RPMI8226 (cell line): ENCODE measurements at regions not wholly inside any gene's neighbourhood (a gene's known extent, or its start where the extent isn't known, plus 50 kb on each side); places are given as distances from the start of the nearest gene placed in this dataset.
"Not testable (repeated sequence)": the region's sequence is repeated elsewhere in the genome, so short reads cannot be mapped to it uniquely, and the experiment has no call there.

Experiments used
- DNase-seq: peaks from one replicate; pipeline ENCODE4 v3.0.0-alpha.2; 2015

- no peak for DNase-seq
Observed at GRCh38 chr12:42908712-42909111, 319.2 kb upstream of the PRICKLE1 start.

GRCh38 chr12:42906801-42907200, 317.3 kb upstream of the PRICKLE1 start:
- DNase-seq = not testable (repeated sequence)

DNA sequence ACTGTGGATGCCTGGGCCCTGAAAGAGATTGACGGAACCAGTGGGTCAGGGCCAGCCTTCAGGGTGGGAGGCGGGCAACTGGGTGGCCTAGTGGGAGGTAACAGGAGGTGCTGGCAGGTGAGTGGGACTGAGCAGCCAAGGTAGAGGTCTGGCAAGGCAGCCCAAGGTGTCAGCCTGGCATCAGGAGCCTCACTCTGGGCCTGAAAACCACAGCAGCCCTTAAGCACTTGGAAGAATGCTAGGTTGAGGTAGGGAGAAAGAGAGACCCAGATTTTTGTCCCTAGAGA, 315.8 kb upstream of the PRICKLE1 start:
- DNase-seq = no peak

DNA sequence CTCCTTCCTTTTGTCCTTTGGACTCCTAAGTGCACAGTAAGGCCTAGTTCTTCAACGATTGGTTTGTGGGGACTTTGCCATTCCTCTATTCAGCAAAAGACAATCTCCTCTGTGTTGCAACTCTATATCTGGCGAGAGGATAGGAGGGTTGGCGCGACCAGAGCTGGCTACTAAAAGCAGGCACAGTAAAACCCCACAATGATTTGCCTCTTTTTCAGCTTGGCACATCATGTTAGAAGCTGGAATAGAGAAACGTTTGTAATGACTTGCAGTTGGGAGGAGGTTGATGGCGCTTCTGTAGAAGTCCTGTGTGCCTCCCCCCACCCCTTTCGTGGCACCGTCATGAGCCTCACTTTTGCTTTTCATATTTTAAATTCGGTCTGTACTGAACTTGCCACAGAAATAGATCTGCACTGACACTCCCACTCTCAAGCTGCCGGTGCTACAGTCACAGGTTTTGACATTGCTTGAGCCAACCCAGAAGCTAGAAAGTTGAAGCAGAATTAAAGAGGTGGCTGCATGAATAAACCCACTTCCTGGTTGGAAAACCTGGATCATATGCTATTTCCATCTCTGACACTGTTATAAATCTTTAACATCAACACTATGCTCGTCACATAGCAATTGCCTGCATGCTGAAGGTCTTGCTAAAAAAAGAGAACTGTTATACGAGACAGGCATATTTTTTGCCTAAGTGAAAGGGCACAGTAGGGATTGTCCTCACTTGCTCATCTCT, 315.3 kb upstream of the PRICKLE1 start:
- DNase-seq = no peak

GRCh38 chr12:42903736-42904135, 314.2 kb upstream of the PRICKLE1 start:
- no peak for DNase-seq

GRCh38 chr12:42902001-42902400, 312.5 kb upstream of the PRICKLE1 start:
- no peak for DNase-seq

DNA sequence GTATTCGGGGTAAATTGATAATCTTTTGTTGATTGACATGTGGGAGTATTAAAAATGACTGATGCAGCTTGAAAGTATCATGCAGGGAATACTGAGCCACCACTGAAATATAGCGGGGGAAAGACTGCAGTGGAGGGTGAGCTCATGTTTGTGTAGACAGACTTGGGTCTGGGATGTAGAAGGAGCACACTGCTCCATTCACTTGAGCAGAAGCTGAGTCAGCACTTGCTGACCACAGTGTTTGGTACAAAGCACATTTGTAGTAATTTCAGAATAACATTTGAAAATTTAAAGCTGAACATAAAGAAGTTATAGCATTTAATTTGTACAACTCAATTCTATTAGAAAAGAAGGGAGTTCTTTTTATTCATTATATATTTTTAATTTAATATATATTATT, 304.3 kb upstream of the PRICKLE1 start:
- no peak for DNase-seq

DNA sequence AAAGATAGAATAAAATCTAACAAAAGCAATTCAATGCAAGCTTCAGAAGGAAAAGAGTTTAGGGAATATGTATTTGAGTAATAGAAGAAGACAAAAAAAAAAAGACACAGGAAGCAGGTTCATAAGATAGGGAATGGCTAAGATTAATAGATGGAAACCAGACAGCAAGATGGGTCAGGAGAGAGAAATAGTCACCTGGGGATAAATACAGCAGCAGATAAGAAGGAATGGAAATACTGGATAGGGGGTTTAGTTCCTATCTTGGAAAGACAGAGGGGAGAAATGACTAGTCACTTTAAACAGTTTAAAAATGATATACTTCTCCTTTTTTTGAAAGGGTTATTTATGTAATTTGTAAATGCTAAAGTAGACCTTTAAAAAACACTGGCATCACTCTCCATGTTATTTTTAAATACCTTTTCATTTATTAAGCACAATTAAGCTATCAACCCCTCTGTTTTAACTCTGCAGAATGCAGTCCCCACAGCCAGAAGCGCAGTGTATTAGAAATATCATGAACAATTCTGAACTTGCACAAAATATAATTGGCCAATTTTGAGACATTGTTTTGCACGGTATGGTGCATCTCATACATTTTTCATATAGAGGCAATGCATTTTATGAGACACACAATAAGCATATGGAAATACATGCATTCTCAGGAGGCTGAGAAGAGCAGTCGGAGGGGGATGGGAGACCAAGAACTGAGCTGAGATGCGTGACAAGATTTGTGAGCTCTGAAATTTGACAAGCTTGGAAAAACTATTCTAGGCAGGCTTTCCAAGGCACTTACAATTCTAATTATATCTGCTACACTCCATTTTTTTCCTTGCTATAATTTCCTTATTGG, 303.4 kb upstream of the PRICKLE1 start:
- DNase-seq = no peak

- no peak for DNase-seq
Observed at GRCh38 chr12:42887657-42888056, 298.1 kb upstream of the PRICKLE1 start.

DNA sequence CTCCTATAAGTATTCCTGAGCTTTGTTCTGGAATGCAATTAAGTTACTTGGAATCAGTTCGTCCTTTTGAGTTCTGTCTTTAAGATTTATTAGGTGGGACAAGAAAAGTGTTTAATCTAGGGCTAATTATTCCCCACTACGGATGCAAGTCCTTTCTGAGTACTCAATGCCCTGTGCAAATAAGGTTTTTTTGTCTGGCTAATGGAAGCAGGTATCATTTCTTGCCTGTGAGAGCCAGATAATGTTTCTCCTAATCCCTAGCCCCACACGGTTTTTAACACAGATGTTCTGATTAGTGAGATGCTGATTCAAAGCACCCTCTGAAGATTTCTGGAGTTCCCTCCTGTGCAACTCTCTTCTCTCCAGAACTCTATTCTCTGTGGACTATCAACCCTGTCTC, 296.6 kb upstream of the PRICKLE1 start:
- DNase-seq = no peak

- DNase-seq = no peak
Observed at GRCh38 chr12:42885677-42886076, 296.1 kb upstream of the PRICKLE1 start.

- no peak for DNase-seq
Observed at GRCh38 chr12:42884116-42884515, 294.6 kb upstream of the PRICKLE1 start.

- DNase-seq = no peak
Observed at GRCh38 chr12:42873401-42873800, 283.9 kb upstream of the PRICKLE1 start.

DNA sequence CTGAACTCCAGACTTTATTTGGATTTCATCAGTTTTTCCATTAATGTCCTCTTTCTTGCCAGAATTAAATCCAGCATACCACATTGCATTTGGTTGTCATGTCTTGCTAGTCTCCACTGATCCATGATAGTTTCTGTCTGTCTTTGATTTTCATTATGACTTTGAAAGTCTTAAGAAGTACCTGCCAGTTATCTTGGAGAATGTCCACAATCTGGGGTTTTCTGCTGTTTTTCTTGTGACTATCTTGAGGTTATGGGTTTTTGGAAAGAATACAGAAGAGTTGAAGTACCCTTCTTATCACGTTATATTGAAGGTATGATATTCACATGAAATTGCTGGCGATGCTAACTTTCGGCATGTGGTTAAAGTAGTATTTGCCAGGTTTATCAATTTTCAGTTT, 282.3 kb upstream of the PRICKLE1 start:
- DNase-seq = no peak

DNA sequence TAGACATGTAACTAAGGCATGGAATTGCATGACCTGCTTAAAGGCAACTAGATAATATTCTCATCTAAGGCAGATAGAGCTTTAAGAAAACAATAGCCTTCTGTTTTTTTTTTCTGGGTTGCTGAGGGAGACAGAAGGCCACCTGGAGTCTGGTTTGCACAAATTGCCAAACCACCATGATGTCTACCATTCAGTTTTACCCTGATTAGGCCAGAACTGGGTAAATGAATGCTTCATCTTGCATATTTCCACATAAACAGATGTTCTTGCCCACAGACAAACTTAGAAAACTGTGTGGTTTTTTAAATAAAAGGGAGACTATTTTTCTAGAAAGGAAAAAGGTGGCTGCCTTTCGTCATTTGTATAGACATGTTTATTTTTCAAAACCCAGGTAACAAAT, 278.7 kb upstream of the PRICKLE1 start:
- no peak for DNase-seq

DNA sequence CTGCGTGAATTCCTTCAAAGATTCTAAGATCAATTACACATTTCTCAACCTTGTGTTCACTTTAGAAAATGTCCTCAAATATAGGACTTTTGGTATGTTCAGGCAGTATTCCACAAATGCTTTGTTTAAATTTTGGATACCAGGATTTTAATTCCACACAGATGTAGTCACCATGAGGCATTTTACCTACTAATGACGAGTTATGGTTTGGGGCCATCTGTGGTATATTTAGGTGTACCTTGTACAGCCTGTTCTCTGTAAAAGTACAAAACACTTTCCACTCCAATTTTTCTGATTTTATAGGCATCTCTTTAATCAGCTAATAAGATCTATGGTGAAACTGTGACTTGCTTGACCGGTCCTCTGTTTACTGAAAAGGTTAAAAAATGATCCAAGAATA, 275.7 kb upstream of the PRICKLE1 start:
- DNase-seq = no peak

- DNase-seq = no peak
Observed at GRCh38 chr12:42862055-42862454, 272.5 kb upstream of the PRICKLE1 start.

- DNase-seq = not testable (repeated sequence)
Observed at GRCh38 chr12:42860331-42860730, 270.8 kb upstream of the PRICKLE1 start.

GRCh38 chr12:42859612-42860011, 270.1 kb upstream of the PRICKLE1 start:
- DNase-seq = no peak

DNA sequence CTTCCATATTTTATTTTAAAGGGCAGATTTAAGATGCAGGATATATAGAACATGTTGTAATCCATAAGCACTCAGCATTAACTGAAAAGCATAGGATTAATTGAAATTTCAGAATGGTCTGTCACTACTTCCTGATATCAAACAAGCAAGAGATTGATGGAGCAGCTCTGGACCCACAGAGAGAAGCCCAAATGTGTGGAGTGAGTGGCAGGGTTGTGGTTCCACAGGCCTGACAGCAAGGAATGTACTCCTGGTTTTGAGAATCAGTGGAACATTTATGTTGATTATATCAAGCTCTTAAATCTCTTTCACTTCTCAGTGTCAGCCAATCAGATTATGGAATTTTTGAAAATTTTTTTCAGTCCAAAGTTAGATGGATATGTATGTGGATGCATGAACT, 267.6 kb upstream of the PRICKLE1 start:
- no peak for DNase-seq

DNA sequence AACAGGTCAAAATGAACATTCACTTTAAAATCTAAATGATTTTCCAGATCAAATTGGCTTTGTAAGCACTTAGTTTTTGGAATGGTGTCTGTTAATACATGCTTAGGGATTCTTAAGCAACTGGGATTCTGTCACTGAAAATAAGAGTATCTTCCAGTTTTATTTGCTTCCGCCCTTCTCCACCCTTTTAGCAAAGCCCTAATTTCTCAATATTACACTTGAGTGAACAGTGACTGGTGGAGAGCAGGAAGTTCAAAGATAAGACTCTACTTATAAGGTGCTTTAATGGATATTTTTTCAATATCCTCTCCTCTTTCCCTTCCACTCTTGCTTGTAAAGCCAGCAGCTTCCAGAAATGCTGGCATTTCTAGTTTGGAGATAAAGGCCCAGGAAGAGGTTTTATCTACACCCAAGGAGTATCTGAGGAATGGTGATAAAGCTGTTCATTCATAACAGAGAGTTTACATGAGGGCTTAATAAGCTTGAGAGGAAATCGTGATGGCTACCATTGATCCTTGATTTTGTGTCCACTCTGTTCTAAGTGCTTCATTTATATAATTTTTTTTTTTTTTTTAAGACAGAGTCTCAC, 265.9 kb upstream of the PRICKLE1 start:
- DNase-seq = no peak

DNA sequence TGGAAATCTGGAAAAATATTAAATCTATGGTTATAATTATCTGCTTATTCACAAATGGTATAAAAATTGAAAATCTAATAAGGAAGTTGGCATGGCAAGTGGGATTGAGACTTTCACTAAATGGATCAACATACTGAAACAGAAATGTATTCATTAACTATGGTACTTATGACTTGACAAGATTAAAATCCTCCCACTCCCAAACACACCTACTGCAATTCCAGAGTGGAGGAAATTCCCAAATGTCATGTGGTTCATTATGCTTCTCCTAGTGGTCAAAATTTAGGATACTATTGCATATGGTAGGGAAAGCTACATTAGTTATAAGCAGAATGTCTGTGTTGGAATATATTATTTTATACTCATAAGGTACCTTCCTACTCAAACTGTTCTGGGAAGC, 265.3 kb upstream of the PRICKLE1 start:
- no peak for DNase-seq

DNA sequence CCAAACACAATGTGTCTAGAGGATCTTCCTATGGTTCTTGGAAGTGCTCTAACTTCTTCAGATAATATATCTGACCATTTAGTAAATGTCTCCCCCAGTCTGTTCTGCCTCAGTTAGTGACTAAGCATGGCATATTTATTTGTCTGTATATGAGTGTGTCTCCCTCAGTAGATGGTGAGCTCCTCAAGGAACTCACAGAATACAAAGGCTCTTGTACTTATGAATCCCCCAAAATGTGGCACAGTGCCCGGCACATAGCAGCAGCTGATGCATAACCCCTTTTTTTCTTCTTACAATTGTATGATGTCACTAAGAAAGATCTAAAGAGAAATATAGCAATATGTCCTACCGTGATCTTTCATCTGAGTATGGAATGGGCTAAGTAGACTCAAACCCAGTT, 264.7 kb upstream of the PRICKLE1 start:
- no peak for DNase-seq
